Chondrocyte (in vitro differentiated cells): ENCODE measurements at regions not wholly inside any gene's neighbourhood (a gene's known extent, or its start where the extent isn't known, plus 50 kb on each side); places are given as distances from the start of the nearest gene placed in this dataset.

Experiments
- DNase-seq: peaks from one replicate; pipeline ENCODE4 v3.0.0; 2021; ENCODE audit warnings: mixed read lengths, low spot score
- H3K27ac Mint-ChIP-seq: one replicate; pipeline ENCODE4 v1.8.0; 2021; ENCODE audit warnings: mild to moderate bottlenecking, moderate library complexity, mixed read lengths; ENCODE audit not compliant: unreplicated experiment
- H3K27me3 Mint-ChIP-seq: 2 replicates; pipeline ENCODE4 v1.8.0; 2021; ENCODE audit warnings: low read depth, mixed read lengths
- H3K36me3 Mint-ChIP-seq: 2 replicates; pipeline ENCODE4 v1.8.0; 2021; ENCODE audit warnings: low read depth, mixed read lengths
- H3K4me1 Mint-ChIP-seq: 2 replicates; pipeline ENCODE4 v1.8.0; 2021; ENCODE audit warnings: low read depth, mild to moderate bottlenecking, mixed read lengths
- H3K4me3 Mint-ChIP-seq: one replicate; pipeline ENCODE4 v1.8.0; 2021; ENCODE audit warnings: mild to moderate bottlenecking, moderate library complexity, mixed read lengths; ENCODE audit not compliant: unreplicated experiment
- H3K9me3 Mint-ChIP-seq: 2 replicates; pipeline ENCODE4 v1.8.0; 2021; ENCODE audit warnings: low read depth, mixed read lengths
- CTCF ChIP-seq: fragments of 200-600 bp; sonication (generic); IDR thresholded peaks from 2 replicates; pipeline ENCODE4 v1.5.0; 2021; ENCODE audit warnings: antibody characterized with exemption, mild to moderate bottlenecking, moderate library complexity

- Mint-ChIP-seq H3K27me3 (peaks cover 27% of the 10 kb centered on the region), H3K4me3 (no peak overlapping the region), H3K36me3 (no peaks in the 10 kb centered on the region), H3K27ac (no peak overlapping the region), H3K4me1 (no peaks in the 10 kb centered on the region), H3K9me3 (no peaks in the 10 kb centered on the region)
- no peak for DNase-seq
- TF ChIP-seq CTCF: no peak
These were observed 79.6 kb downstream of the CRYGS start for GRCh38 chr3:186464424-186465093.

GRCh38 chr3:186461141-186461540 lies 83.0 kb downstream of the CRYGS start:
- no peak for TF ChIP-seq CTCF
- H3K9me3 Mint-ChIP-seq: no peaks in the 10 kb centered on the region
- H3K27me3 Mint-ChIP-seq: peaks cover 14% of the 10 kb centered on the region
- peaks cover 9% of the 10 kb centered on the region for H3K4me1 Mint-ChIP-seq
- DNase-seq: no peak
- H3K36me3 Mint-ChIP-seq: no peaks in the 10 kb centered on the region
- no peak overlapping the region for H3K27ac Mint-ChIP-seq
- no peak overlapping the region for H3K4me3 Mint-ChIP-seq

GRCh38 chr3:186459108-186459467 lies 85.1 kb downstream of the CRYGS start:
- H3K27me3 Mint-ChIP-seq: peaks cover 22% of the 10 kb centered on the region
- no peak for TF ChIP-seq CTCF

GRCh38 chr3:186458306-186459107 lies 85.7 kb downstream of the CRYGS start:
- Mint-ChIP-seq H3K9me3 (no peaks in the 10 kb centered on the region), H3K4me1 (peaks cover 9% of the 10 kb centered on the region), H3K36me3 (no peaks in the 10 kb centered on the region), H3K27ac (no peak overlapping the region), H3K27me3 (peaks cover 22% of the 10 kb centered on the region), H3K4me3 (no peak overlapping the region)
- no peak for TF ChIP-seq CTCF
- DNase-seq: no peak

More at GRCh38 chr3:186459108-186459467, 85.1 kb downstream of the CRYGS start:
- no peaks in the 10 kb centered on the region for H3K9me3 Mint-ChIP-seq
- H3K27ac Mint-ChIP-seq: no peak overlapping the region
- no peaks in the 10 kb centered on the region for H3K36me3 Mint-ChIP-seq
- peaks cover 9% of the 10 kb centered on the region for H3K4me1 Mint-ChIP-seq
- DNase-seq: no peak
- H3K4me3 Mint-ChIP-seq: no peak overlapping the region

- no peak for DNase-seq
- Mint-ChIP-seq H3K4me3 (no peak overlapping the region), H3K27ac (no peak overlapping the region), H3K27me3 (peaks cover 22% of the 10 kb centered on the region), H3K9me3 (no peaks in the 10 kb centered on the region), H3K4me1 (peaks cover 17% of the 10 kb centered on the region), H3K36me3 (no peaks in the 10 kb centered on the region)
- no peak for TF ChIP-seq CTCF
These were observed 86.9 kb downstream of the CRYGS start for GRCh38 chr3:186457236-186457635.
